ENCODE measurements at regions not wholly inside any gene's neighbourhood (a gene's known extent, or its start where the extent isn't known, plus 50 kb on each side); places are given as distances from the start of the nearest gene placed in this dataset.

DNA sequence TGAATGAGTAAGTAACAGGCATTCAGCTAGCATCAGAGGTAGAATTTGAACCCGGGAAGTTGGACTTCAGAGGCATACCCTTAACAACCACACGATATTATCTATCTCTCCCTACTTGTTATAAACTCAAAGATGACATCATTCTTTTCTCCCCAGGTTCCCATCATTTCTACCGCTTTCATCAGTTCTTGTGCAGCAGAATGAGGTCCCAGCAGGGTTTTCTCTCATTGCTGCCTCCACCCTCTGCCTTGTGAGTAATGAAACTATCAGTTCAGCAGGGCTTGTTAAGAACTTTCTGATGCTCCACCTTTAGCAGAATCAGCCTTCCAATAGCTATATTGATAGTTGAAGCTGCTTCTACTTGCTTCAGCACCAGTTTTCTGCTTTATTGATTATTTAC is 487.5 kb upstream of the KCNMB2 start:
- DNase-seq: no peak

DNA sequence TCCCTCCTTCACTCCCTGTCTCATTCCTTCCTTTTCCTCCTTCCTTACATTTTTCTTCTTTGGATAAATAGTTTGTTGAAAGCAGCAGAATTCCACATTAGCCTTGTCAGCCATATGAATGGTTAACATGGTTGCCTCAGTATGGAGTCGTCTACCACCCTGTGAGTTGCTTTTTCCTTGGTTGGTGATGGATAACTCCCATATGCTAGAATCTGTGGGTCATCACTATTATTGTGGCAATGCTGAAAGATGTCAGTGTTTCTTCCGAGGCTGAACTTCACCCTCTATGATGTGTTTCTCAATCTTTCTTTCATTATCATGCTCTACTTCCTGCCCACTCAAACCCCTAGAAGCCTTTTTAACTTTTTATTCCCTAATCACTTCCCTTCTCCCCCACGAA is 481.8 kb upstream of the KCNMB2 start:
- no peak for DNase-seq

DNA sequence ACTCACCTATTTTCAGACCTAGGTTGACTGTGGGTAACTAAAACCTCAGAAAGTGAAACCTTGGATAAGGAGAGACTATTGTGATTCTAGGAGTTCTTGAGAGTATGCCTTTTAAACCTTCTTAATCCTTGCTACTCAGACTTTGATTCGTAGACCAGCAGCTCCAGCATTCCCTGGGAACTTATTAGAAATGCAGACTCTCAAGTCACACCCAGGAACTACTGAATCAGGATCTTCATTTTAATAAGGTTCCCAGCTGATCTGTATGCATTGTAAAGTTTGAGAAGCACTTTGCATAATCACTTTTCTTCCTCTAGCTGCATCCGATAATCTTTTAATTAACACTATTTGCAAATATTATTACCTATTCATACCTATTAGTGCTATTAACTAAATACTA is 480.3 kb upstream of the KCNMB2 start:
- no peak for DNase-seq

DNA sequence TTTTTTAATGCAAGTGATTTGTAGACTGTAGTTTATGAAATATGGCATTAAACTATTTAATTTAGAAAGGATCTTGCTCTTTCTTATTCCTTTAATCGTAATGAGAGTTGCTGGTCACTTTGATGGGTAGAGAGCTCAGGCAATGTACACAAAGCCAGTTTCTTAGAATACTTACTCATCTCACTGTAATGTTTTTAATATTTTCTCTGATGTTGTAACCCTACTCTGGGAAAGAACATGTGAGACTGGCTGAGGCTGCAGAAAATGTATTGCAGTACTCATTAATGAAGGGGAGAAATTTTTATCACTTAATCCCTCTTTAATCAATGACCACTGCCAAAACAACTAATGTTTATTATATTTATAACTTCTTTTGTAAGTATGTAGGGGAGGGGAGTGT is 479.4 kb upstream of the KCNMB2 start:
- DNase-seq: no peak

DNA sequence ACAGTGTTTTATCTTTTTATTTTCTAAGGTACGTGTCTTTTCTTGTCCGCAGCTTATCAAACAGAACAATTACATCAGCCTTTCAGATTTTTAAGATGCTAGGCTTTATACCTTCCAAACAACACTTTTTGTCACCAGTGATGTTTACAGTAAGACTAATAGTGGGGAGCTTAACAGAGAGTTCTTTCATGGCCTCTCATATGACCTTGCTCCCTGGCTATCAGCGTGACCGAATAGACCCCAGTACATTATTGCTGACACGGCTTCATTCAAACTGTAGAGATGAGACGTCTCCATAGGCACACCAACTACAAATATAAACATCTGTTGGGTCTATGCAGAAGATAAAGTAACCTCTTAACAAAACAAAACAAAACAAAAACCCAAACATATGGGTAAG is 477.6 kb upstream of the KCNMB2 start:
- DNase-seq: no peak

DNA sequence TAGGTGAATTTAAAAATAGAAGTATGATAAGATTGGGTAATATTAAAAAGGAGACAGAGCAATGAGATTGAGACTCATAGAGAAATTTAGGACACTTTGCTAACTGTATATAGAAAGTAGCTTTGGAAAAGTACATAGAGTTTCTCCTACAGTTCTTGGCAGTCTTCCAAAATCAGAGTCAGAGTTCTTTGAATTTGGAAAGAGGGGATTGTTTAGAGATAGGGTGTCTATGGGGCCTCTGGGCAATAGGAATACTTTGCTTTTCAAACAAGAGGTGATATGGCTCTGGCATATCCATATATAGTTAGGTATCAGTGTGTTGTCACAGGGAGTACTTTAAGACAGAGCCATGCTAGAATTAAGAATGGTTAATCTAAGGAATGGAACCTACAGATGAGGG is 477.1 kb upstream of the KCNMB2 start:
- DNase-seq: no peak

DNA sequence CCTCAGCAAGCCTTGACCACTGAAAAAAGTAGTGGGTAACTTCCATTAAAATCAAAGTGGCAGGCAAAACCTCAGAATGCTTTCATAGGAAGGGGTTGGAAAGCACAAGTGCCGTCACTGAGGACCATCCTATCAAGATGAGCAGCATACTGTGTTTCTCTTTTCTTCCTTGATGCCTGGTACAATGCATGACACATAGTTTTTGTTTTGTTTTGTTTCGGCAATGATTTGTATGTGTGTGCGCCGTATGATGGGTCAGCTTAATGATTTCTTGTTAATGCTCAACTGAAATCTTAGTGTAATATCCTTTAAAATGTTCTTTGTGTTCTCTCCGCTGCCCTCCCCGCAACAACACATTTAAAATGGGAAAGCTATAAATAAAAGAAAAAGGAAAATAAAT is 476.4 kb upstream of the KCNMB2 start:
- no peak for DNase-seq

DNA sequence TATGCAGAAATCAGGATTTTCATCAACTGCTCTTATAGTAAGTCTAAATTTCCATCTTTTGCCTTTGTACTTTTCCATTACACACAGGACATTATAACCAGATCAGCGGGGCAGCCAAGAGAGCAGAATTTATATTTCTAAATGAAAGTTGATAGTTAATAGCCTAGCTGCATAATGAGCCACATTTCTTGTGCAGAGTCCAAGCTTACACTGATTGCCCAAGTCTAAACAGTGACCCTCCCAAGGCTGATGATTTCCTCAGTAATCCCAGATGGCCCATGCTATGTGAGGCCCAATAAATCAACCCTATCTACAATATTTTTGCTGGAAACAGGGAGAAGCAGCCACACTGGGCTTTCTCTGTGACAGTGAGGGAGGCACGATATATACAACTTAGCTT is 475.8 kb upstream of the KCNMB2 start:
- DNase-seq: no peak

DNA sequence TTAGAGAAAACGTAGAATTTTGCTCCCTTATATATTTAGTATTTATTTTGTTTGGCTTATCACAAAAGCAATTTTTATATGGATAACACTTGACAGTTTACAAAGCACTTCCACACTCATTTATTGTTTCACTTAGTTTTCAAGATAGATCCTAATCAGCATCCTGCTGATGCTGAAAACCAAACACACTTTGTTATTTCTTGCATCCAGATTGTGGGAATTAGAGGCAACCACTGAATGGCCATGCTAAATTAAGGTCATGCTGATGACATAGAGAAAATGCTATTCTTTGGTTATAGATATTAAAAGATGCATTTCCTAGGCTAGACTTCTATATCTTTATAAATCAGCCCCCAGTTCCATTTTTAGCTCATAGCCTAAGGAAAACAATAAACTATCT is 474.1 kb upstream of the KCNMB2 start:
- no peak for DNase-seq

DNA sequence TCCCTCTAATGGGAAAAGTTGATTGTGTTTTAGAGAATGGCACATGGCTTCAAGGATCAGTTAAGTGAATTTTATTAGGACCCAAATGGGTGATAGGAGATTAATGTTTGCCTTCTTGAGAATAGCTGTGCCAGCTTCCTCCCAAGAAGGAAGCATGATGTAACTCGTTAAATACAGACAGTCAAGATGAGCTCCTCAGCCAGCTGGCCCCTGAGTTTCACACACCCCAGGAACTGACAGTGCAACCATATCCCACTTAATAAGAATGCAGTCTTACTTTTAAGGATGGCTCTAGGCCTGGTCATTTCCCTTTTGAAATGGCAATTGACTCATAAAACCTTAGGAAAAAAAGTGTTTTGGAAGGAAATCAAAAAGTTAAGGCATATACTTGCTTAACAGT is 472.8 kb upstream of the KCNMB2 start:
- no peak for DNase-seq

DNA sequence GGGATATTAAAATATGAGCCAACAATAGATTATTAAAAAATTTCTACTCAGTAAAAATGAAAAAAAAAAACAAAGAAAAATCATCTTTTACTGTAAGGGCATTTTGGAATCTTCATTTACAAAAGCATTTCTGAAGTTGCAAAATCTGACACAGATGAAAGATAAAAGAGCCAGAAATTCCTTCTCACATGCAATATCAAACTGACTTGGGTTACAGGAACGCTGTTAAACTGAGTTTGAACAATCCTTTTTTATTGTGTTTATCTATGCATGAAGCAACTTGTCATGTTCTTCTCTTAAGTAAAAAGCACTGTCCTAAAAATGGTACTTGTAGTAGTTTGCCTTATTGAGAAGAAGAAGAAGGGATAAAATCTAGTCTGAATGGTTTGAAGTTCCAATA is 468.5 kb upstream of the KCNMB2 start:
- no peak for DNase-seq

DNA sequence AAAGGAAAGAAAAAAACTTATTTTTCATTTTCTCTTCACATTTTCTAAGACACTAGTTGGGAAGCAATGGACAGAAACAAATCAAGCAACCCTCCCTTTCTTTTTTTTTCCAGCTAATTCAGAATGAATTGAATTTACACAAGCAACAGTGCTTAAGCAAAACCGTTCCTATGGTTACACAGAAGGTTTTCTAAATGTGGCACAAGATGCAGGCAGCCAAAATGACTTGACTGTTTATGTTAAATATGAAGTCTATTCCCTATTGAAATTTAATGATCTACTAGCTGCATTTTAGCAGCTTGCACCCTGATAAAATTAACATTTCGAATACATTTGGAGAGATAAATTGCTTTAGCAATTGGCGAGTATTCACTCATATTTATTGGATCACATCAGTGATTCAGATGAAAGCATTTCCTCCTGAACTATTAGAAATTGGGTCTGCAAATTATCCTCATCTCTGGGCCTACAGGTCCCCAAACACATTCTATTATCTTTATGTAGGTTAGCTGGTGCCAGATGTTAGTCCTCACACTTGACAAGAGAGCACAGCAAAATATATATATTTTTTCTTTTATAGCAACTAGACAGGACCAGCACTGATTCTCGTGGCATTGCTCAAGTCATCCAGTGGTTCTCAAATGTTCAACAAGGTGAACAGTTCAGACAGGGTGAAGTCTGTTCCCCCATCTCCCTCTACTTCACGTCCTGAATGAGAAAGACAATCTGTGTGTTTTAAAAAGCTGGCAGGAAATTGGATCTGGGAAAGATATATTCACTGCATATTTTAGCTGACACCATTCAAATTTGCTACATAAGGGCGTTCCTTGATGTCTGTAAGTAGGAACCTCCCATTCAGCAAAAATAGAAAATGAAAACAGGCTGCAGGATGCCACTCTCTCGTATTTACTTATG is 463.6 kb upstream of the KCNMB2 start:
- DNase-seq: no peak

DNA sequence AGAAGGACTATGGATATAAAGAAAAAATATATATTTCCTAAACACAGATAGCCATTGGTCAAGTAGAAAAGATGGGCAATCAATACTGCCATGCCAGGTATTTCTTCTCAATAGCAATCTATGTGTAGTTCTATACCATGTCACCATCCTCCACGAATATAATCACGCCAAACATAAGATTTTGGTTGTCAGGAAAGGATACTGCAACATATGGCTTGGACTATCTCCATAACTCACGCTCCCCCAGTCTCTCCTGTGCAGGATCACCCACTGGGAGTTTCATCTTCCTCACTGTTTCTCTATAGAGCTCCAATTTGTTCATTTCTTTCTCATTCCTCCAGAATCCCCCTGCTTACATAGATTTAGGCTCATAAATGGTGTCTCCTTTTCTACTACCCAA is 462.9 kb upstream of the KCNMB2 start:
- no peak for DNase-seq

DNA sequence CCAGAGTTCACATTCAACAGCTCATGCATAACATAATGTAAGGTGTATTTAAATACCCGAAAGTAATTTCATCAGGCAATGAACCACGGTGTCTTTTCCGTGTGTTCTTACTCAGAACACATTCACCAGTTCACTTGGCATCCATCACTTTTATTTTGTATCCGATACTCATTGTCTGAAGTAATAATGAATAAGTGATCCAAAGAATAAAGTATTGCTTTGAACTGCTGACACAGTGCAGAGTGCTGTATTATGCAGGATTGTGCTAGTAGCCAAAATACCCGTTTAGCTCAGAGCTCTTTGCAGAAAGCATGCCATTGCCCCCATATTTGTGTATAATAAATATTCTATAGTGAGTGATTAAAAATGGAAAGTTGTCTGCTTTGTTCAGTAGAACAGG is 460.9 kb upstream of the KCNMB2 start:
- DNase-seq: no peak

DNA sequence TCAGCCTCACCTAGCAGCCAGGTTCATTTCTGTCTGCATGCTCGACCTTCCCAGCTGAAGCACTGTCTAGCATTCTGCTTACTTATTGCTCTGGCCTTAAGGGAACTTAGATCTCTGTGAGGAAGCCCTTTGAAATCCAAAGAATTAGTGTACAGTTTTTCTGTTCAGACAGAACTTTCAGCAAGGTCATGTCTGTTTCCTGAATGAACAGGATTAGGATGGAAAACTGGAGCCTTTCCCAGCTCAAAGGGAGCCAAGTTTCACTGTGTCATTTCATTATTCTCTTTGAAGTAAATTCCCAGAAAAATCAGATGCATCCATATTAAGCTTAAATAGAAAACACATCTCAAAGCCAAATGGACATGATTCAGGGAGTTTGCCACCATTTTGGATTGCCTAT is 457.3 kb upstream of the KCNMB2 start:
- no peak for DNase-seq

DNA sequence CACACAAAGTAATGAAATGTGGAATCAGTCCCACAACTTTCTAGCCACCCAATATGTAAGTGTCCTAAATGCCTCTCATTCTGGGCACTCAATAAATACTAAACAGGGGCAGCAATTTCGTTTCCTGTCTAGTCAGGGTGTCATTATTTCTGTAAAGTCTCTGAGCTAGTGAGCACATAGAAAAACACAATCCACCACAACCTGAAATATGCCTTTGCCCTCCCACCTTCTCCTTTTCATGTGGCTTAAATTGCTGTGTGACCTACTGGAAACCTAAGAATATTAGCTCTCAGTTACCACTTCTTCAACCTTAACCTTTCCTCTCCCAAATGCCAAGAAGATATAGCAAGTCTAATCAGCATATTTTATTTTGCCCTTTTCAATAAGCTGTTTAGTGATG is 456.3 kb upstream of the KCNMB2 start:
- no peak for DNase-seq

DNA sequence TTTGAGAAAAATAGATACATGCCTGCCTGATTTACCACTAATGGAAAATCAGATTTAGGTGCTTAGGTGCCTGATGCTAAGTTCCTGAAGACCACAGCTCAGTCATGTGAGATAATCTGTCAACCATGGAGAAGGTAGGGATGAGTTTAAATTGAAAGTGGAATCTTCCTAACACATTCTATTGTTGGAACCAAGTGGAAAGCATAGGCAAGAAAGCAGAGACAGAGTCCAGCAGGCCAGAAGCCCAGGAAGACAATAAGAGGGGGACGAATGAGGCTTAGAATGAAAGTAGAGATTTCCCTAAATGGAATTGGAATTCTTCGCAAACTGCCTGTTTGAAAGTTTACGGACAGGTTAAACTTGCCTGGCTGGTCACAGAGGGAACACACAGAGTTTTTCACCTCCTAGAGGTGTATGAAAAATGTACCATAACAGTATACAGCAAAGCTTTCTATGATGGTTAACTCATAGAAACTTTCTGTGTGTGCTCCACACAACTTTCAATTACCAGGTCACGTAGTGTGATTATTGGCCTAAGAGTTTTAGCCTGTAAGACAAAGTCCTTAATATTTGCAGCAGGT is 453.8 kb upstream of the KCNMB2 start:
- no peak for DNase-seq

DNA sequence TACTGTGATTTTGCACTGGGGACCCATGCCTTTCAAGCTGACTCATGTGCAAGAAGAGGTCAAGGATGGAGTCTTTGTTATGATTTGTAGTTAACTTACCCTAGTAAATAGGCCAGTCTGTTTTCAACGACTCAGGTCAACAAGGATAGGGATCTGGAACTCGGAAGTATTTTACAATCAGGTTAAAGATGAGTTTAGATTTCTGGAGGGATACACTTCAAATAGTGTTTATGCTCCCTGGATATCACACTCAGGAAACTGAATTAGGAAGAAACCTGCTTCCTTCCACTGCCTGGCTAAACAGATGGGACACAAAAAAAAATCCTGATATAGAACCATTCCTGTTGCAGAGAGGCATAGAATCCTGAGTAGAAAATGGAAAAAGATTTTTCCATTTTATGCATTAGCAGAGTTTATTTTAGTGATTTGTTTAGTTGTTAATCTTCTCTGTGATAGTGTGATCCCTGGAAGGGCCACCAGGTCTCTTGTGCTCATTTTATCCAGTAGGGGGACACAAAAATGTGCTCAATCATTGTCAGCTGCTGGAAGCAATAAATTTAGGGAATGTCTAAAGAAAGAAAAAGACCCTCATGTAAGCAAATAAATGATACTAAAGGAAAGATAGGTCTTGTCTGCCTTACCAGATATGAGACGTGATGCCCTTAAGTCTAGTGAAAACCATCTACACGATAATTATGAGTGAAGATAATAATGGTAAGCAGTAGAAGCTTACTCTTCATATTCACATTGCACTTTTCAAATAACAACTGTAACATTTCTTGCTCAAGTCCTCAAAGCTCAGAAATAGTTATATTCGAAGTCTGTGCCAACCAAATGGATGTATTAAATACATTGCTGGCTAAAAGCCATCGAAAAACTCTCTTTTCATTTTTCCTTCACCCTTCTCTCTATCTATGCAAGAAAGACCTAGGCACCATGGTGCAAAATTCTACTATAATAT is 452.1 kb upstream of the KCNMB2 start:
- no peak for DNase-seq

DNA sequence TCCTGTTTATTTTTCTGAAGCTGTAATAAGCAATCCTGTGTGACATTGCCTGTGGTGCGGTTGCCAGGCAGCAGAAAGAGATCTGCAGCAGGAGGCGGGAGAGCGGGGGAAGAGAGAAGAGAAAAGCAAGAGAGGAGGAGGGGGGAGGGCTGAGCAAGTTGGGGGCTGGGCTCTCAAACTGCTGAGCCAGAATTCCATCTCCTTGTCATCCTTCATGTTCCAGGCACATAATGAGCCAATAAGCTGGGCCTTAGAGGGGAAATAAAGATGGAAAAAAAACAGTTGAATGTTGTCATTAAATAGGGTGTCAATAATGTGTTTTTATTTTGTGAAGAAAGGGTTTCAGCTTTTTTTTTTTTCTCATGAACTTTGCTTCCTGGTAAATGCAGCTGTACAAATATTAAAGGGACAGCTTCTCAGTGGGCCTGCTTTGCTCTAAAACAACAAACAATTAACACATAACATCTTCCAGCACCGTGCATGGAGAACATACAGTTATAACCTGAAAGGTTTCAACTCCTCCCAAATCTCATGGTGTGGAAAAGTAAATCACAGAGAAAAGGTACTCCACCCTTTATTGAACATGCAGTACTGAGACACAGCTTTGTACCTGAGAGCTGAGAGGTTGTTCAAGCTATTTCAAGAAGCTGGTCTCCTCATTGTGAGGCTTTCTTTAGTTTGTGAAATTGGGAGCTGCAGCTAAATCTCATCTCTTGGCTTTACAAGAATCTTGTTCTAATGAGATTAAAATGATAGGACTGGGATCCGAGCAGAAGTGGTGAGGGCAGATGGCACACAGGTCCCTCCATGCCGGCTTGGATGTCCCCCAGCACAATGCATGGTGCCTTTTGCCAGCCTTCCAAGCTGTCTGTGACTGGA is 451.1 kb upstream of the KCNMB2 start:
- DNase-seq: peak; percentile 64

DNA sequence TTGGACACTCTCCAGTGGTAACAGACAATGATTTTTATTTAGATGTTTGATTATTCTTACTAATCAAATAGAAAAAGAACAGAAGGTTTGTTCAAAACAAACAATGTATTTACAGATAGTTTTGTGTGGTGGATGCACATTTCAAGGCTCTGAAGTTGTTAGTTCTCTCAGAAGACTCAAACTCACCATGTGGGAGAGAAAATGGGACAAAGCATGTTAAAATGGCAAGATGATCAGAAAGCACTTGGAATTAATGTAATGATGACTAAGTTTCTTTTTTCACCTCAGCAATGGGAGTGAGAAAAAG is 450.5 kb upstream of the KCNMB2 start:
- no peak for DNase-seq

DNA sequence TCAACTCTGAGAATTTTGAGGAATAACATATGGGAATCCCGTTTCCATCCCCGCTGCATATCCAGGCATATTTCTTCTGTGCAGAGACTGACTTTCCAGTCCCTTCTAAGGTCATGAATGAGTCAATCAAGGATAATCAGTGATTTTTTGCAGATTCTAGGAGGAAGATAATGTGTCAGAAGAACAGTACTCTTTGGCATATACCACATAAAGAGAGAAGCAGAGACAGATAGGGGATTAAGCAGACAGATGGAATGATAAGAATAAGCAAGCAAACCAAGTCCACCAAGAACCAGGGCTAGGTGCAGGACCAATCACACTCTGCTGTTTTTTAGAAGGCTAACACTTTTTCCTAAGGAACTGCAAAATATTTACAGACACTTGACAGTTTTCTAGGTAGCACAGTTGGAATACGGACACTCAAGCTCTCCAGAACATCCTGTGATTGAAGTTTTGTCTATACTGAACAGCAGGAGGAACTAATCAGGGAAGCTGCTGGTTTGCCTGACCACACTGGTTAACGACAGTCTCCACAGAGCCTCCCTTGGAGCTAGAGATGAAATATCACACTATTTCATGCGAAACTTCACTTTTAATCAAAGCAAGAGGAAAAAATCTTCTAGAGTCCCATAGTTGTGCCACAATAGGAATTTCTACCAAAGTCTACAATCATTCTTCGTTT is 450.0 kb upstream of the KCNMB2 start:
- DNase-seq: no peak

DNA sequence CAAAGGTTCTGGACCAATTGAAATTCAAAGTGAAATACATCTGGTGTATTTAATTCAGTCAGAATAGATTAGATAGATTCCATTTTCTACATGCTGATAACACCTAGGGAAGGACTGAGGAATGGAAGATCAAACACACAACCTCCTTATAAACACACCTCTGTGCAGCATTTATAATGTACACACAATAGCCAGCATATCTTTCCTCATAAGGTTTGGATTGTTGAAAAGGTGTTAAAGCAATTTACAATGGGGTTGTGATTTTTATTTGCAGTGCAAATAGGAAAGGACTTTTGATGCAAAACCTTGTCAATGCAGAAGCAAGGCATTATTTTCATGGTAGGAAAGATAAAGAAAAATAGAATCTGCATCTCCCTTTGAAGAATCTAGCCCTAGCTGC is 448.9 kb upstream of the KCNMB2 start:
- no peak for DNase-seq
